ENCODE measurements at regions not wholly inside any gene's neighbourhood (a gene's known extent, or its start where the extent isn't known, plus 50 kb on each side); places are given as distances from the start of the nearest gene placed in this dataset.
A peak's percentile ranks its signal among the peaks of the same experiment; 100 is the strongest.

DNA sequence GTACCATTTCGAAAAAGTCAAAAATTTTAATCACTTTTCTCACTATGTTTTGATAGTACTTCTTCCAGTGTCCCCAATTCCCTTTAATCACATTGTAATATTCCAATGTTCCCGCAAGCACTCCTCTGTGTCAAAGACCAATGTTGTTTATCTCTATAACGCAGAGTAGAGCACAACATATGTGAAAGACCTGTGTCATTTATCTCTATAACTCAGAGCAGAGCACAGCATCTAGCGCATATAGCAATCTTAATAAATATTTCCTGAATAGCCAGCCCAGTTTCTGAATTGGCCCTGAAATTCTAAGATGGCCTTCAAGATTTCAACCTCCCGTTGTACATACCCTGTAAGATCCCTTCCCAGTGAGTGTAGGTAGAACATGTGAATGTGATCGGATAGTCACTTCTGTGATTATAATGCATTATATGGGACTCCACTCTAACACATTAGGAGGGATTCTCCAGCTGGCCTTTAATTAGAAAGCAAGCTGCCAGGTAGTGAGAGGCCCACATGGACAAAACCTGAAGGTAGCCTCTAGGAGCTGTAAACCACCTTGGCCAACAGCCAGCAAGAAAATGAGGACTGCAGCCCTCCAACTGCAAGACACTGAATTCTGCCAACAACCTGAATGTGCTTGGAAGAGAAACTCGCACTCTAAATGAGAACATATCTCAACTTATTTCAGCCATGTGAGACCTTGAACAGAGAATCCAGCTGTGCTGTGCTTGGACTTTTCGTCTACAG, 238.8 kb upstream of the SYT10 start:
- Histone ChIP-seq H2AFZ (no peak overlapping the region), H3K4me1 (replicated peaks; ENCODE audit: insufficient read depth) (no peaks in the 10 kb centered on the region), H3K4me3 (no peak overlapping the region), H4K20me1 (ENCODE audit: insufficient read depth) (no peaks in the 10 kb centered on the region), H3K27me3 (ENCODE audit: insufficient read depth, low read depth) (no peaks in the 10 kb centered on the region), H3K36me3 (ENCODE audit: low read depth) (no peaks in the 10 kb centered on the region), H3K79me2 (ENCODE audit: low read depth) (no peaks in the 10 kb centered on the region), H3K4me2 (no peak overlapping the region), H3K27ac (no peak overlapping the region), H3K9me3 (ENCODE audit: insufficient read depth, low read depth) (no peaks in the 10 kb centered on the region), H3F3A (ENCODE audit: insufficient read depth, low read depth) (no peaks in the 10 kb centered on the region), H3K9me2 (ENCODE audit: insufficient read depth) (no peaks in the 10 kb centered on the region; the same call in 1 of the 2 replicates)
- intact Hi-C loops (cut with micrococcal nuclease; ENCODE audit: unreplicated experiment), result no loop called here
- ChIA-PET POLR2A (ENCODE audit: unreplicated experiment) (no interaction called here), CTCF (no interaction called here)
- no TSS peak for BruUV-seq (replicated peaks)
- DNase-seq, result no peak
- TF ChIP-seq EZH2 (IDR thresholded peaks at IDR 0.05; ENCODE audit: low read depth), result no peak
- TF ChIP-seq, protein P1, sequence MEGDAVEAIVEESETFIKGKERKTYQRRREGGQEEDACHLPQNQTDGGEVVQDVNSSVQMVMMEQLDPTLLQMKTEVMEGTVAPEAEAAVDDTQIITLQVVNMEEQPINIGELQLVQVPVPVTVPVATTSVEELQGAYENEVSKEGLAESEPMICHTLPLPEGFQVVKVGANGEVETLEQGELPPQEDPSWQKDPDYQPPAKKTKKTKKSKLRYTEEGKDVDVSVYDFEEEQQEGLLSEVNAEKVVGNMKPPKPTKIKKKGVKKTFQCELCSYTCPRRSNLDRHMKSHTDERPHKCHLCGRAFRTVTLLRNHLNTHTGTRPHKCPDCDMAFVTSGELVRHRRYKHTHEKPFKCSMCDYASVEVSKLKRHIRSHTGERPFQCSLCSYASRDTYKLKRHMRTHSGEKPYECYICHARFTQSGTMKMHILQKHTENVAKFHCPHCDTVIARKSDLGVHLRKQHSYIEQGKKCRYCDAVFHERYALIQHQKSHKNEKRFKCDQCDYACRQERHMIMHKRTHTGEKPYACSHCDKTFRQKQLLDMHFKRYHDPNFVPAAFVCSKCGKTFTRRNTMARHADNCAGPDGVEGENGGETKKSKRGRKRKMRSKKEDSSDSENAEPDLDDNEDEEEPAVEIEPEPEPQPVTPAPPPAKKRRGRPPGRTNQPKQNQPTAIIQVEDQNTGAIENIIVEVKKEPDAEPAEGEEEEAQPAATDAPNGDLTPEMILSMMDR (conservative IDR thresholded peaks at IDR 0.05), result no peak

DNA sequence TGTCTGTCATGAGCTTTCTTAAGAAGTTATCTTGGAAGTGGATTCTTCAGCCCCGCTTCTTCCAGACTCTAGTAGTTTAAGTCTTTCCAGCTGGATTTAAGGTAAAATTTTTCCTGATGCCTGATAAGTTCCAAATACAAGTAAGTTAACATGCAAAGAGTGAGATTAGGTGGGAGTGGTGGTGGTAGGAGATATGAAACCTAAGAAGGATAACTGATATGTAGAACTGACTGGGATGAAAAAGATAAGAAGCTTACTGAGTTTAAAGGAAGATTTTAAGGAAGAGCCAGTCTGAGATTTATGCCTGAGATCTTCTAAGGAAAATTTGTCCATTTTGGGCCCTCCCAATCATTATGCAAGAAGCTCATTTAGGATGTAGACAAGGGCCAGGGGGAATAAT, 250.9 kb upstream of the SYT10 start:
- H3K9me3 ChIP-seq (ENCODE audit: insufficient read depth, low read depth), result no peaks in the 10 kb centered on the region
- CTCF ChIA-PET, result no interaction called here
- no peaks in the 10 kb centered on the region for H3K36me3 ChIP-seq (ENCODE audit: low read depth)
- H3K27me3 ChIP-seq (ENCODE audit: insufficient read depth, low read depth), result no peaks in the 10 kb centered on the region
- no peak overlapping the region for H3K4me2 ChIP-seq
- POLR2A ChIA-PET (ENCODE audit: unreplicated experiment), result no interaction called here
- no peak overlapping the region for H3K27ac ChIP-seq
- no peak for DNase-seq
- no peaks in the 10 kb centered on the region for H3F3A ChIP-seq (ENCODE audit: insufficient read depth, low read depth)
- intact Hi-C loops (cut with micrococcal nuclease; ENCODE audit: unreplicated experiment), result loop anchor here (5.0 kb wide), 1 partner anchor 43 kb away; no protein-coding TSS in a partner anchor
- TF ChIP-seq, protein P1 (conservative IDR thresholded peaks at IDR 0.05), result no peak
- no peak for TF ChIP-seq EZH2 (IDR thresholded peaks at IDR 0.05; ENCODE audit: low read depth)
- no TSS peak for BruUV-seq (replicated peaks)
- no peaks in the 10 kb centered on the region for H4K20me1 ChIP-seq (ENCODE audit: insufficient read depth)
- 0 out of 2 replicates have a peak overlapping the region, but pooled peaks have one; percentile 19 for H2AFZ ChIP-seq
- no peaks in the 10 kb centered on the region for H3K4me1 ChIP-seq (replicated peaks; ENCODE audit: insufficient read depth)
- H3K4me3 ChIP-seq, result no peak overlapping the region
- H3K79me2 ChIP-seq (ENCODE audit: low read depth), result no peaks in the 10 kb centered on the region
- H3K9me2 ChIP-seq (ENCODE audit: insufficient read depth), result 0 out of 2 replicates have a peak, but pooled peaks cover 4% of the 10 kb centered on the region

DNA sequence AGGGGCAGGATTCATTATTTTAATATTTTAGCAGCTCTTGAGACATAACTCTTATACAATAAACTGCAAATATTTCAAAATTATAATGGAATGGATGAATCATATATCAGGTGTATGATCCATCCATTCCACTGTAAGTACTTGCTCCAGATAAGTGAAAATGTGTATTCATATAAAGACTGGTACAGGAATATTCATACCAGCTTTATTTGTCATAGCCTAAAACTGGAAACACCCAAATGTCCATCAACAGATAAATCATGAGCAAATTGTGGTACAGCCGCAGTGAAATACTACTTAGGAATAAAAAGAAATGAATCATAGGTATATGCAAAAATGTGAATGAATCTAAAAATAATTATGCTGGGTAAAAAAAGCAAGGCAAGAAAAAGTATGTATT, 263.6 kb upstream of the SYT10 start:
- CTCF ChIA-PET, result no interaction called here

More for the DNA sequence above, 263.6 kb upstream of the SYT10 start:
- no peak overlapping the region for H3K4me3 ChIP-seq
- POLR2A ChIA-PET (ENCODE audit: unreplicated experiment), result no interaction called here
- no peaks in the 10 kb centered on the region for H3K4me1 ChIP-seq (replicated peaks; ENCODE audit: insufficient read depth)
- H4K20me1 ChIP-seq (ENCODE audit: insufficient read depth), result no peaks in the 10 kb centered on the region; the same call in 1 of the 2 replicates
- no peak overlapping the region for H3K4me2 ChIP-seq
- TF ChIP-seq, protein P1 (conservative IDR thresholded peaks at IDR 0.05), result no peak
- no peak for TF ChIP-seq EZH2 (IDR thresholded peaks at IDR 0.05; ENCODE audit: low read depth)
- H3K79me2 ChIP-seq (ENCODE audit: low read depth), result no peaks in the 10 kb centered on the region; the same call in 1 of the 2 replicates
- 0 out of 2 replicates have a peak, but pooled peaks cover 3% of the 10 kb centered on the region for H3K9me3 ChIP-seq (ENCODE audit: insufficient read depth, low read depth)
- no peak overlapping the region for H2AFZ ChIP-seq
- intact Hi-C loops (cut with micrococcal nuclease; ENCODE audit: unreplicated experiment), result no loop called here
- H3K27me3 ChIP-seq (ENCODE audit: insufficient read depth, low read depth), result no peaks in the 10 kb centered on the region
- H3K9me2 ChIP-seq (ENCODE audit: insufficient read depth), result no peaks in the 10 kb centered on the region
- no peaks in the 10 kb centered on the region for H3K36me3 ChIP-seq (ENCODE audit: low read depth)
- H3K27ac ChIP-seq, result no peak overlapping the region
- no TSS peak for BruUV-seq (replicated peaks)
- DNase-seq, result no peak
- no peaks in the 10 kb centered on the region for H3F3A ChIP-seq (ENCODE audit: insufficient read depth, low read depth)

All from PC-9 (cell line).